ENCODE measurements at regions not wholly inside any gene's neighbourhood (a gene's known extent, or its start where the extent isn't known, plus 50 kb on each side); places are given as distances from the start of the nearest gene placed in this dataset.

GRCh38 chrX:146346102-146346501, 463.5 kb upstream of the CXorf51B start:
- H3K4me3 ChIP-seq (ENCODE audit: low read depth, low read length) = no peak overlapping the region
- no peak for DNase-seq (ENCODE audit: low read depth)
- TF ChIP-seq, protein P1, sequence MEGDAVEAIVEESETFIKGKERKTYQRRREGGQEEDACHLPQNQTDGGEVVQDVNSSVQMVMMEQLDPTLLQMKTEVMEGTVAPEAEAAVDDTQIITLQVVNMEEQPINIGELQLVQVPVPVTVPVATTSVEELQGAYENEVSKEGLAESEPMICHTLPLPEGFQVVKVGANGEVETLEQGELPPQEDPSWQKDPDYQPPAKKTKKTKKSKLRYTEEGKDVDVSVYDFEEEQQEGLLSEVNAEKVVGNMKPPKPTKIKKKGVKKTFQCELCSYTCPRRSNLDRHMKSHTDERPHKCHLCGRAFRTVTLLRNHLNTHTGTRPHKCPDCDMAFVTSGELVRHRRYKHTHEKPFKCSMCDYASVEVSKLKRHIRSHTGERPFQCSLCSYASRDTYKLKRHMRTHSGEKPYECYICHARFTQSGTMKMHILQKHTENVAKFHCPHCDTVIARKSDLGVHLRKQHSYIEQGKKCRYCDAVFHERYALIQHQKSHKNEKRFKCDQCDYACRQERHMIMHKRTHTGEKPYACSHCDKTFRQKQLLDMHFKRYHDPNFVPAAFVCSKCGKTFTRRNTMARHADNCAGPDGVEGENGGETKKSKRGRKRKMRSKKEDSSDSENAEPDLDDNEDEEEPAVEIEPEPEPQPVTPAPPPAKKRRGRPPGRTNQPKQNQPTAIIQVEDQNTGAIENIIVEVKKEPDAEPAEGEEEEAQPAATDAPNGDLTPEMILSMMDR (IDR thresholded peaks at IDR 0.05; ENCODE audit: control insufficient read depth, extremely low read depth, insufficient read depth) = no peak

GRCh38 chrX:146351620-146352019, 458.0 kb upstream of the CXorf51B start:
- TF ChIP-seq, protein P1 (IDR thresholded peaks at IDR 0.05; ENCODE audit: control insufficient read depth, extremely low read depth, insufficient read depth) = no peak
- no peak for DNase-seq (ENCODE audit: low read depth)

DNA sequence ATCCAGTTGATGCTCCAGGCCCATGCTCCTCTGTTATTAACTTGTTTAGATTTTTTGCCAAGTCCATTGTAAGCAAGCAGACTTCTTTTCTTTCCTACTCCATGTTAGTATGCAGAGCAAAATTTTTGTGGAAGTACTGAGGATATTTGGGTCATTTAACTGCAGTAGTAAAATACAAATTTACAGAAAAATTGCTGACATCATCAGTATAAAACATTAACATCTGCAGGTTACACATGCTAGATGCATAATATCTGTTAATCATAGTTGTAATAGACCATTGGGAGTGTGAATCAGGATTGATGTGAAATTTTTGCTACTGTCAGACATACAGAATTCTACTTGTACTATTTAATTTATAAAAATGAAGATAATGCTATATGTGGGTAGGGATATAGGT, 454.1 kb upstream of the CXorf51B start:
- DNase-seq (ENCODE audit: low read depth) = no peak
- no peak overlapping the region for H3K4me3 ChIP-seq (ENCODE audit: low read depth, low read length)
- TF ChIP-seq, protein P1 (IDR thresholded peaks at IDR 0.05; ENCODE audit: control insufficient read depth, extremely low read depth, insufficient read depth) = no peak

More at GRCh38 chrX:146351620-146352019, 458.0 kb upstream of the CXorf51B start:
- H3K4me3 ChIP-seq (ENCODE audit: low read depth, low read length) = no peak overlapping the region

- TF ChIP-seq, protein P1 (IDR thresholded peaks at IDR 0.05; ENCODE audit: control insufficient read depth, extremely low read depth, insufficient read depth) = no peak
- no peak for DNase-seq (ENCODE audit: low read depth)
- no peak overlapping the region for H3K4me3 ChIP-seq (ENCODE audit: low read depth, low read length)
Measured at GRCh38 chrX:146363919-146364318, 445.7 kb upstream of the CXorf51B start.

GRCh38 chrX:146385529-146385928, 424.0 kb upstream of the CXorf51B start:
- H3K4me3 ChIP-seq (ENCODE audit: low read depth, low read length) = no peak overlapping the region
- DNase-seq (ENCODE audit: low read depth) = no peak
- TF ChIP-seq, protein P1 (IDR thresholded peaks at IDR 0.05; ENCODE audit: control insufficient read depth, extremely low read depth, insufficient read depth) = no peak

DNA sequence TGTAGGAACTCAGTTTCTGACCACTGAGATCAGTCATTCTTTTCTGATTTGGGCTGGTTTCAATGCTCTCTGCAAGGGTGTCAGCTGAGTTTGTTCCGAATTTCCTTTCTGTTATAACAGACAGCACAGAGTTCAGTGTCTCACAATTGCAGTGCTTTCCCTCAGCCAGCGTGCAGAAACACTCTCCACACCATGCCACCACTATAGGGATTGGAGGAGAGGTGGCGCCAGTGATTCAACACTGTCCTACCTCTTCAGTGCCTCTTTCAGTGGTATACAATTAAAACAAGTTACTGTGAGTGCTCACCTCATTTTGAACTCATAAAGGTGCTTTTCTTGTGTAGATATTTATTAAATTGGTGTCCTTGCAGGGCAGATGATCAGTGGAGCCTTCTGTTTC, 413.2 kb upstream of the CXorf51B start:
- TF ChIP-seq, protein P1 (IDR thresholded peaks at IDR 0.05; ENCODE audit: control insufficient read depth, extremely low read depth, insufficient read depth) = no peak
- DNase-seq (ENCODE audit: low read depth) = no peak
- H3K4me3 ChIP-seq (ENCODE audit: low read depth, low read length) = no peak overlapping the region

DNA sequence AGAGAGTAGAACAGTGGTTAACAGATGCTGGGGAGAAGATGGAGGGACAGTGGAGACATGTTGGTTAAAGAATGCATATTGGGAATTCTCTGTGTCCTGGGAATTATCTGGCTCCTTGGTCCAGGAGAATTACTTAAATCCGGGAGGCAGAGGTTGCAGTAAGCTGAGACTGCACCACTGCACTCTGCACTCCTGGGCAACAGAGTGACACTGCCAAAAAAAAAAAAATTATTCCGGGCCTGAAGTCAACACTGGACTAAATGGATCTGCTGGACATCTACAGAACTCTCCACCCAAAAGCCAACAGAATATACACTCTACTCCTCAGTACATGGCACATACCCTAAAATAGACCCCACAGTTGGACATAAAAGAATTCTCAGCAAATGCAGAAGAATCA, 400.0 kb upstream of the CXorf51B start:
- TF ChIP-seq, protein P1 (IDR thresholded peaks at IDR 0.05; ENCODE audit: control insufficient read depth, extremely low read depth, insufficient read depth) = no peak
- no peak for DNase-seq (ENCODE audit: low read depth)
- no peak overlapping the region for H3K4me3 ChIP-seq (ENCODE audit: low read depth, low read length)
